ENCODE measurements at regions not wholly inside any gene's neighbourhood (a gene's known extent, or its start where the extent isn't known, plus 50 kb on each side); places are given as distances from the start of the nearest gene placed in this dataset.

- TF ChIP-seq CTCF (IDR thresholded peaks at IDR 0.05) = no peak
- Mint-ChIP-seq H3K27me3 (ENCODE audit: low read depth, poor library complexity) (no peaks in the 10 kb centered on the region), H3K9me3 (no peaks in the 10 kb centered on the region), H3K4me3 (no peak overlapping the region), H3K36me3 (ENCODE audit: low read depth) (no peaks in the 10 kb centered on the region), H3K4me1 (no peaks in the 10 kb centered on the region), H3K27ac (no peak overlapping the region)
- DNase-seq = no peak
These were observed 201.5 kb upstream of the LUZP2 start for GRCh38 chr11:24295360-24295759.

DNA sequence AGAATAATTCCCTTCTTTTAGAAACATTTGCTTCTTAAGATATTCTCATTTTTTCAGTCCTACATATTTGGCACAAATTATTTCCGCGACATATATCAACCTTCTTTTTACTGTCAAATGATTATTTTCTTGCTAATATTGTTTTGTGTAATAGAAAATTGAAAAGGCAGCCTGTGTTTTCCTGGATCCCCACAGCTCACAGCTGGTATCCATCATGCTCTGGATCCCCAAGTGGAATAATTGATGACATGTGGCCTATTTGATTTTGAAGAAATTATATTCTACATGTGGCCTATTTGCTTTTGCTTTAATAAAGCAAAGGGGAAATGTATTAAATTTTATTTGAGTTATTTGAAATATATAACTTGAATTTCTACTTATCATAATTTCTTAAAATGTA is 199.4 kb upstream of the LUZP2 start:
- Mint-ChIP-seq H3K27ac (no peak overlapping the region), H3K9me3 (no peaks in the 10 kb centered on the region), H3K4me1 (no peaks in the 10 kb centered on the region), H3K36me3 (ENCODE audit: low read depth) (no peaks in the 10 kb centered on the region), H3K4me3 (no peak overlapping the region), H3K27me3 (ENCODE audit: low read depth, poor library complexity) (no peaks in the 10 kb centered on the region)
- DNase-seq = no peak
- TF ChIP-seq CTCF (IDR thresholded peaks at IDR 0.05) = no peak

GRCh38 chr11:24298146-24298545 is 198.7 kb upstream of the LUZP2 start:
- H3K27ac Mint-ChIP-seq = no peak overlapping the region
- TF ChIP-seq CTCF (IDR thresholded peaks at IDR 0.05) = no peak
- no peaks in the 10 kb centered on the region for H3K4me1 Mint-ChIP-seq
- no peaks in the 10 kb centered on the region for H3K27me3 Mint-ChIP-seq (ENCODE audit: low read depth, poor library complexity)
- no peaks in the 10 kb centered on the region for H3K9me3 Mint-ChIP-seq
- no peaks in the 10 kb centered on the region for H3K36me3 Mint-ChIP-seq (ENCODE audit: low read depth)
- H3K4me3 Mint-ChIP-seq = no peak overlapping the region
- DNase-seq = no peak

DNA sequence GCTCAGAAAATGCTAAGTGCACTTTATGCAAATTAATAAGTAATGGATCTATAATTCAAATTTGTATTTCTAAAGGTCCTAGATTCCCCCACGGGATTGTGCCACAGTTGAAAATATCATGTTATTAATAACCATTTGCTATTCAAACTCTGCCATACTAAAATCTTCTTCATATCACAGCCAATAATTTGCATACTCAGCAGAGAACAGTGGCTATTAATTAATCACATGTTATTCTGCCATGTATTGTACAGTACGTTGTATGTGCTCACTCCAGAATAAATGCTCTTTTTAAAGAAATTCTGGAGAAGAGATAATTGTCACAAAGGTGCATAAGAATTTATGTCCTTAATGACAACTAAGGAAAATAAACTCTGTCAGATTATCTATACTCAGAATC is 184.9 kb upstream of the LUZP2 start:
- Mint-ChIP-seq H3K36me3 (ENCODE audit: low read depth) (no peaks in the 10 kb centered on the region), H3K9me3 (peaks cover 19% of the 10 kb centered on the region), H3K4me1 (no peaks in the 10 kb centered on the region), H3K27ac (no peak overlapping the region), H3K27me3 (ENCODE audit: low read depth, poor library complexity) (peaks cover 3% of the 10 kb centered on the region), H3K4me3 (no peak overlapping the region)
- no peak for DNase-seq
- no peak for TF ChIP-seq CTCF (IDR thresholded peaks at IDR 0.05)

DNA sequence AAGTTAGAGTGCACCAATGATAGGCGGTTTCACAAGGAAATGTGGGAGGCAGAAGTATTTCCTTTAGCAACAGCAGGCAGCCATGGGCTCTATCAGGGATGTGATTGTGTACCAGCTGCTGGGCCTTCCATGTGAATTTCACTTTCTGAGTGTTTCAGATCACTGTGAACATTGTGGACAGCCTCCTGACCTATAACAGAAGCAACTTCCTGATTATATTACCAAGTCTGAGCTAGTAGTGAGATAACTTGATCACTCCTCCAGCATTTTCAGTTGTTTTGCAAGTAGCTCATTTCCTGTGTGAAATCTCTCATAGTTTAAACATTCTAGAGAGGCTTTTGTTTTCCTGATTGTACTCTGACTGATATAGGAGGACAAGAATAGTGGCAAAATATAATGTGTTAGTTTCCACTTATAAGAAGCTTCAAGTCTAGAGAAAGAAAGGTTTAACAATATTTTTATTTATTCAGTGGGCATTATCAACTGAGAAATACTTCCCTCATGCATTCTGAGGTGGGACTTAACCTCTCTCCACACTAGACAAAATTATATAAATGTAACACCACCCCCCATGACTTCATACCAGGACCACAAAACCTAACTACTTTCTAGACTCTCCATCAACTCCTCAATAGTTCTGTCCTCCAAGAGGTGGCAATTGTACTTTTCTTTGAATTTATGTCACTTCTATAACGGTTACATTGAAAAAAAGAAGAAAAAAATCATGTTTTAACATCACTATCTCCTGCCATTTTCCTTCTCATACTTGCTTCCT is 184.2 kb upstream of the LUZP2 start:
- H3K27me3 Mint-ChIP-seq (ENCODE audit: low read depth, poor library complexity) = peaks cover 3% of the 10 kb centered on the region
- DNase-seq = no peak
- H3K9me3 Mint-ChIP-seq = peaks cover 23% of the 10 kb centered on the region
- no peak overlapping the region for H3K27ac Mint-ChIP-seq
- H3K4me3 Mint-ChIP-seq = no peak overlapping the region
- H3K36me3 Mint-ChIP-seq (ENCODE audit: low read depth) = no peaks in the 10 kb centered on the region
- H3K4me1 Mint-ChIP-seq = no peaks in the 10 kb centered on the region
- no peak for TF ChIP-seq CTCF (IDR thresholded peaks at IDR 0.05)

DNA sequence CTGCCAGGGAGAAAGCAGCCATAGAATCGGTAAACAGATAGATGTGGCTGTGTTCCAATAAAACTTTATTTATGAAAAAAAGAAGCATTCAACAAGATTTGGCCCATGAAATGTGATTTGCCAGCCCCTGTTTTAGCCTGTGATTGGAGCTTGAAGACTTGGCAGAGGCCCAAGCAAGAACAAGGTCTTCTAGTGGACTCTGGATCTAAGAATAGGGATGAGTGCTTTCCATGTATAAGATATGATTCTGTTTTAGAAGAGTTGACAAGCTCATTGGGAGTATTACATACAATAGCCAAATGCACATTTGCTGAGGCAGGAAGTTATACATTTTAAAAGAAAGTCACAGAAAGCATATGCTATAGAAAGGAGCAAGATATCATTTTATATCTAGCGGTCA is 175.6 kb upstream of the LUZP2 start:
- no peak for DNase-seq
- Mint-ChIP-seq H3K36me3 (ENCODE audit: low read depth) (no peaks in the 10 kb centered on the region), H3K27ac (no peak overlapping the region), H3K4me3 (no peak overlapping the region), H3K9me3 (peaks cover 16% of the 10 kb centered on the region), H3K4me1 (no peaks in the 10 kb centered on the region), H3K27me3 (ENCODE audit: low read depth, poor library complexity) (peaks cover 8% of the 10 kb centered on the region)
- TF ChIP-seq CTCF (IDR thresholded peaks at IDR 0.05) = no peak
